Amniotic epithelial cell (primary cell): ENCODE measurements at regions not wholly inside any gene's neighbourhood (a gene's known extent, or its start where the extent isn't known, plus 50 kb on each side); places are given as distances from the start of the nearest gene placed in this dataset.
"Not testable (repeated sequence)": the region's sequence is repeated elsewhere in the genome, so short reads cannot be mapped to it uniquely, and the experiment has no call there.

Source experiments
- DNase-seq: peaks from one replicate; pipeline ENCODE4 v3.0.0-alpha.2; 2010; ENCODE audit warnings: low read depth

DNA sequence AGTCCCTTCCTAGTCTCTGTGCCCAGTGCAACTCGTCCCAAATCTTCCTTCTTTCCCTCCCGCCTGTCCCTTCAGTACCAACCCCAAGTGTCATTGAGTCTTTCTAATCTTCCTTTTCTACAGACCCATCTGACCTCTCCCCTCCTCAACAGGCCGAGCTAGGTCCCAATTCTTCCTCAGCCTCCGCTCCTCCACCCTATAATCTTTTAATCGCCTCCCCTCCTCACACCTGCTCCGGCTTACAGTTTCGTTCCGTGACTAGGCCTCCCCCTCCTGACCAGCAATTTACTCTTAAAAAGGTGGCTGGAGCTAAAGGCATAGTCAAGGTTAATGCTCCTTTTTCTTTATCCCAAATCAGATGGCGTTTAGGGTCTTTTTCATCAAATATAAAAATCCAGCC lies 123.1 kb upstream of the MAP2 start:
- not testable (repeated sequence) for DNase-seq

DNA sequence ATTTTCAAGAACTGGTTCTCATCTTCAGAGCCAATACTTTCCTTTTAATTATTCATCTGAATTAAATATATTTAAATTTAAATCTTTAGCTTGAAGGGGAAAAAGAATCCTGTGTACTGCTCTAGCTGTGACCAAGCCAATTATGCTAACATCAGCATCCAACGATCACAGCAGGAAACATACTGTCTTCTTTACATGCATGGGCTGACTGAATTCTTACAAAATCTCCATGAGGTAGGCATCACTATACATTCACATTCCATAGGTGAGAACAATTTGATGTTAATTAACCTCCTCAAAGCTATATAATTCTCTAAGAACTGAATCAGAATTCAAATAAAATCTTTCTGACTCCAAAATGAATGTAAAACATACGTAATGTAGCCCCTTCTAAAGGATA lies 118.8 kb upstream of the MAP2 start:
- DNase-seq: no peak

DNA sequence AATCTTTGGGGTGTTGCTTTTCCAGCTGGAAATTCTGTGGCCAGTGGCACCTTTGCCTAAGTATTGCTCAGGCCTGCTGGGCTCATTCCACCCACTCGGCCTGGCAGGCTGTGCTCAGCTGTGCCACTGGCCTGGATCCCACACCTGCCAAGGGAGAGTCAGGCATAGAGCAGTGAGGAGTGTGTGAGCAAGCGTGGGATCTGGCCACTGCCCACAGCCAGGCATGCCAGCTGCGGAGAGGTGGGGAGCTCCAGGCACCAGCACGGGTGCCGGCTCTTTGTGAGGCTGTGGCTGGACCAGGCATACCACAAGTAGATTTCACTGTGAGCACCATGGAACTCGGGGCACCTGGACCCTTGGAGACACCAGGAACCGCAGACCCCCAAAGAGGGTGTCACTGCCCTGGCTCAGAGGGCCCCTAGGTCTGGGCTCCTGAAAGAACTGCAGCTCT lies 118.1 kb upstream of the MAP2 start:
- no peak for DNase-seq

DNA sequence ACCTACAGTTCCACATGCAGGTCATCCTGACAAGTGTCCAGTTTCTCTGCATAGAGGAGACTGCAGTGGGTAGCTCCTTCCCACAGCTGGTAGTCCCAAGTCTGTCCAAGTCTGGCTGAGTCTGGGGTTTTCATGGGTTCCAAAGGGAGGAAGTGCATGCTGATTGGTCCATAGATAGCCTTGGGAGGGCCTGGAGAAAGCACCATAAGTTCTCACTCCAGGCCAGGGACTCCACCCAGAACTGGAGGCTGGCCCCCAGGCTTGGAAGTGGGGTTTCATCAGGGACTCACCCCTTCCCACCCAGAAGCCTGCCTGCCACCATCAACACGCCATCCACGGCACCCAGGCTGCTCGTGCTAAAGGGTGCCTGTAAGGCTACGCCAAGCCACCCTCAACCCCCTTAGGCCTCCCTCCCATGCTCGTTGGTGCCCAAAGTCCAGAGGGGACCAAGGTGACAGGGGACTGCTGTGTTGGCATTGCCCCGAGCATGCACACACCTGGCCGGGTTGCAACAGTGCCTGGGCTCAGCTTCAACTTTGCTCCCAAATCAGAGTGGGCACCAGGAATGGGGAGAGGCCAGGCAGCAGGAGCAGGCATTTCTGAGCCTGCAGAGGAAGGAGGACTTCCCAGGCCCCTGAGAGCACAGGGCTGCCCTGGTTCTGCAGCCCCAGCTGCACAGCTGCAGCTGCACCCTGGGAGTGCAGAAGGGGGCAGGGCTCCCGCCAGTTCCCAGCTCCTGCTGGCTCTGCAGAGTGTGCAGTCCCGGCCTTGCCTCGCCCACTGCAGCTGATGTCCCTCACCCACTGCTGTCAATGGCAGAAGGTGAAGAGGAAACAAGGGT lies 116.5 kb upstream of the MAP2 start:
- no peak for DNase-seq

DNA sequence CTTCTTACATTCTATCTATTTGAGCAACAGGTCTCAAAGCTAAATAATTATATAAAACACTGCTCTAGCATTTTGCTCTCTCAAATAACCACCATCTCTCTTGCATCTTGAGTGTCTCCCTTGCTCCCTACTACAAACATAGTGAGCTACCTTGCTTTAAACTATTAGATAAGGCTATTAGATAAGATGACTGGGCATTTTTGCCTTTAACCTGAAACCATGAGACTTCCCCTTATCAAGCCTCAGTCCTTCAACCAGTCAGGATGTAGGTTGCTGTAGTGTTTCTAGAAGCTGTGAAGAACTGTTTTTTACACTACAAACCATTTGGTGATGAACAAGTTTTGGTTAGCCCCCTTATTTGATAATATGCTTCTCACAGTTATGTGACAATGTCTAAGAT lies 115.4 kb upstream of the MAP2 start:
- no peak for DNase-seq

DNA sequence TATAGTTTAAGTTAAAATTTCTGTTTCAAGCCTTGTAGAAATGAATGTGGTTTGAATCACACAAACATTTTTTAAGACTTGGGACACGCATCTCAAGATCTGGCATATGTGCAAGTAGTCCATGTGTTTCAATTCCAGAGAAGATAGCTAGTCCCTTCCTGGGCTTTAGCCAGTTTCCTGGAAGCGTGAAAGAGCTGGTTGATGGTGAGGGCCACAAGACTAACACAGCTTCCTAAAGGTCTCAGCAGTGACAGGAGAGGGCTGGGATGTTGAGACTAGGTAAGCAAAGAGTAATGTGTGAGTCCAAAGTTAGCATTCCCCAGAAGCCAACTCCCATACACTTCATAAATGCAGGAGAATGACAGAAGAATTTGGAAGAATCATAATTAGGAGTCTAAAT lies 111.9 kb upstream of the MAP2 start:
- DNase-seq: no peak

GRCh38 chr2:209312450-209312849 lies 111.4 kb upstream of the MAP2 start:
- not testable (repeated sequence) for DNase-seq

GRCh38 chr2:209314653-209315052 lies 109.2 kb upstream of the MAP2 start:
- DNase-seq: no peak

- DNase-seq: no peak
Observed at GRCh38 chr2:209316141-209316540, 107.7 kb upstream of the MAP2 start.

- peak; percentile 2 for DNase-seq
Observed at GRCh38 chr2:209321076-209321475, 102.8 kb upstream of the MAP2 start.

GRCh38 chr2:209321581-209321980 lies 102.3 kb upstream of the MAP2 start:
- no peak for DNase-seq

GRCh38 chr2:209322041-209322440 lies 101.8 kb upstream of the MAP2 start:
- no peak for DNase-seq

DNA sequence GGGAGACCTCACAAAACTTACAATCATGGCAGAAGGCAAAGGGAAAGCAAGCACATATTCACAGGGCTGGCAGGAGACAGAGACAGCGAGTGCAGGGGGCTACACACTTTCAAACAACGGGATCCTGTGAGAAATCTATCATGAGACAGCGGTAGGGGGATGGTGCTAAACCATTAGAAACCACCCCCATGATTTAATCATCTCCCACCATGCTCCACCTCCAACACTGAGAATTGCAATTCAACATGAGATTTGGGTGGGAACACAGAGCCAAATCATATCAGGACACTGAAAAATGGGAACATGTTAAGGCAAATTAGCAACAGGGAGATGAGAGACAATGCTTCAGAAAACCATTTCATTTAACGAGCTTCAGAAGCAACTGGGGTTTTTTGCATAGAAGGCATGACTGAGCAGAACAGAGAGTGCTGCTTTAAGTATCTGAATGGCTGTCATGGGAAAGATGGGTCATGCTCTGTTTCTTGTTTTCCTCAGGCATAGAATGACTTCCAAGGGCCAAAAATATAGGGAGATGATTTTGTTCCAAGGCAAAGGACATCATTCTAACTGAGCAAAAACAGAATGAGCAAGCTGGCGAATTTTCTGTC lies 100.8 kb upstream of the MAP2 start:
- DNase-seq: no peak

DNA sequence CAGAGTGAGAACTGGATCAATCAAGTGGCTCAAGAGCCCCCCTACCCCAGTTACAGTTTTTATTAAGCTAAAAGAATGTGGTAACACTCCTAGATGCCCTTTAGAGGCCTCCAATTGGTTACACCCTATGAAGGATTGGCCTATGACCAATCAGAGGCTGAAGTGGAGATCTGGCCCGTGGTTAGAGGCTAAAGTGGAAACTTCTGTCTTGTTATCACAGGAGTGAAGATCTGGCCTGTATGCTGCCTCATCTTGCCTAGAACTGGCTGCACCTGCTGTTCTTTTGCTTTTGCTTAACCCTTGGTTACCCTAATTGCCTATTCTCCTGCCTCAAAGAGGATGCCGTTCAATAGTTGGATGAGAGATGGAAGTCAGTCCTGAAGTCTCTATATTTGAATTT lies 100.1 kb upstream of the MAP2 start:
- DNase-seq: no peak

GRCh38 chr2:209324281-209324680 lies 99.6 kb upstream of the MAP2 start:
- DNase-seq: no peak

DNA sequence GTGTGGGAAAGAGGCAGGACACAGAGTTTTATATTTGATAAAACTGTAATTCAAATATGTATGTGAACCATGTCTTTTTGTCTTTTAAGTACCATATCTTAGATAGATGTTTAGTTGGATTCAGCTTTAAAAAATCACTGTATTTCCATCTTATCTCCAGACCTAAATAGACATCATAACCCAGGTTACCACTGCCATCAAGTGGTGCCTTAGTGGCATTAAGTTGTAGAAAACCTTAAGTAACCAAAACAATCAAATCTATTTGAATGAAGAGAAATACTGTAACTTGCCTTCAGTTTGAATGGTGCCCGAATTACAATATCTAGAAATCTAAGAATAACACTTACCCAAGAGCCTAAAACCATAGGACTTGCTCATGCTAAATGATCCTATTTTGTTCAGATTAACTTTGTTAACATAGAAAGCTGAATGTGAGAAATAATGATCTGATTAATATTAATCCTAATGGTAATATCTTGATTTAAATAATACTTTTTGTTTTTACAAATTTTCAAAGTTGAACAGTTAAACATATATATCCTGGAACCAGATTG lies 92.5 kb upstream of the MAP2 start:
- DNase-seq: peak; percentile 47

- DNase-seq: peak; percentile 43
Observed at GRCh38 chr2:209334188-209335017, 89.4 kb upstream of the MAP2 start.

GRCh38 chr2:209340522-209340921 lies 83.3 kb upstream of the MAP2 start:
- DNase-seq: no peak

DNA sequence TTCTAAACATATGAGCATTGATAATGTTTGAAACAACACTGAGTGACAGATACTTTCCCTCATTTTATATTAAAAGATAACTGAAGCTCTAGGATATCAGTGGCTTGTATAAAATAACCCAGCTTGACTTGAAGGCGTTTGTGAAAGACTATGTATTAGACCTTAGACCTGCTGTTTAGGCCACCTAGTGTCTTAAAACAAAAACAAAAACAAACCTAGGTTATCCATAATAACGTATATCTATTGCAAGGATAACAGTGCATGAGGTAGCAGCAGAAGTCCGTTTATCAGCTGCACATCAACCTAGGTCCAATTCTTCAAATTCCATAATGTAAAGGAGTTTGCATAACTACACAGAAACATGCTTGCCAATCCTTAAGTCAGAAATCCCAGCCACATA lies 79.5 kb upstream of the MAP2 start:
- DNase-seq: no peak

- no peak for DNase-seq
Observed at GRCh38 chr2:209348433-209348832, 75.4 kb upstream of the MAP2 start.

DNA sequence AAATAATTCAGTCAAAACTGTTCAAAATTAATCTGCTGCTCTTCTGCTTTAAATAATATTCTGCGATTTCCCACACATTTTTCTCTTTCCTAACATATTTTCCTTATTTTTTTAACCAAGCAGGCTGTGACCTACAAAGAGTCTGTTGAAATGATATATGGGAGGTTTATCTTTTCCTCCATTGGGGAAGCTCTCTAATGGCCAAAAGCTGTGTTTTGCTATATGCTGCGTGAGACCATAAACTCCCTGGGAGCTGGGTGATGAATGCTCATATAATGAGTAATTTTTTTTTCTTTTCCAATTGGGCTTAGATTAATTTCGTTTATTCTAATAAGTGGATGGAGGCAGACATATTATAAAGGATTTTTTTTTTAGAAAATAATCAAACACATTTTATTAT lies 72.2 kb upstream of the MAP2 start:
- peak; percentile 37 for DNase-seq

- DNase-seq: no peak
Observed at GRCh38 chr2:209358992-209359391, 64.9 kb upstream of the MAP2 start.
